ENCODE measurements at regions not wholly inside any gene's neighbourhood (a gene's known extent, or its start where the extent isn't known, plus 50 kb on each side); places are given as distances from the start of the nearest gene placed in this dataset.

- no peak for DNase-seq (ENCODE audit: low read depth in 1 of 2, low spot score in 1 of 2)
Observed at GRCh38 chr12:69129017-69129416, 110.4 kb upstream of the CPSF6 start.

DNA sequence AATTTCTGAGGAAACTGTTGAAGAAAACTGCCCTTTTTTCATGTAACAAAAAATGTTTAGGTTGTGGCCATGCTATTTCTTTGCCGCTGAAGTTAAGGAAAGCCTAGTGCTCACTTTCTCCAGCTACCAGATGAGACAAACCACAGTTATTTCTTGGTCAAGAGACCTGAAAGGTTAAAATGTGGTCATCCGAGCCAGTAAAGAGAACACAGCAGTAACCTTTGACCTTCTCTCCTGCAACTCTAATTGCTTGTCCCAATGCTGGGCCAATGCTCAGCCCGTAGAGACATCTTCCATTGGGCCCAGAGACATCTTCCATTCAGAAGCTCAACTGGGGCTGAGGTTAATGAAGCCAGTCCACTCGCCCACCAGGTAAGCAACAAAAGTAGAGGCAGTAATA is 109.8 kb upstream of the CPSF6 start:
- DNase-seq (ENCODE audit: low read depth in 1 of 2, low spot score in 1 of 2) = no peak

GRCh38 chr12:69130064-69130463 is 109.3 kb upstream of the CPSF6 start:
- no peak for DNase-seq (ENCODE audit: low read depth in 1 of 2, low spot score in 1 of 2)

GRCh38 chr12:69131077-69131476 is 108.3 kb upstream of the CPSF6 start:
- DNase-seq (ENCODE audit: low read depth in 1 of 2, low spot score in 1 of 2) = no peak

GRCh38 chr12:69136931-69137613 is 102.3 kb upstream of the CPSF6 start:
- no peak for DNase-seq (ENCODE audit: low read depth in 1 of 2, low spot score in 1 of 2)

DNA sequence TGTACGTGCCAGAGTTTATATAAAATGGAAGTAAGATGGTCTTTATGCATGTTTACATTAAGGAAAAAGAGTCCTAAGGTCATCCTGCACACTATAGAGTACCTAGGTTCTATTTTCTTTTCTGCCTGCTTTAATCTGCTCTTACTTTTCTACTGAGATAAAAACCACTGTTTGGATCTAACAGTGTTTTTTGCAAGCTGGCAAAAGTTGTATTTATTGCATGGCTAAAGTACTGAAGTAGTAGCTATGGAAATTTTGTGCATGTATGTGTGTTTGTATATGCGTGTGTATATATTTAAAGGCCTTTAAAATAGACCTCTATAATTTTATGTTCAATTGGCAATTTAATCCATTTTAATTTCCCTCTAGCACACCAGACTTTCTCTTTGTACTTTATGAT is 98.3 kb upstream of the CPSF6 start:
- DNase-seq (ENCODE audit: low read depth in 1 of 2, low spot score in 1 of 2) = no peak

DNA sequence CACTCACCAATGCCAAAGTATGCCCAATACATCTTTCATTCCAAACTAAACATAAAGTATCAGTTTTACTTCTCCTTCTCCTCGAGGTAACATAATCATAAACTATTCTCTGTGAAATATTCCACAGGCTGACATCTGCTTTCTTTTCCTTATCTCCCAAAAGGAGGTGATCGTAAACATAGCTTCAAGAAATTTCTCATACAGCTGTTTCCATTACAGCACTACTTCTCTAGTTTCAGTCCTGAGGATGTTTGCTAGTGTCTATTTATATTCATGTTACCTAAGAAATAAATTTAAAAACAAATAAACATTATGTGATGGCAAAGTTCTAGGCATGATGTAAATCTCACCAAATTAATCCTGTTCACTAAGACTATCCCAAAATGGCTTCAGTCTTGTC is 90.1 kb upstream of the CPSF6 start:
- no peak for DNase-seq (ENCODE audit: low read depth in 1 of 2, low spot score in 1 of 2)

DNA sequence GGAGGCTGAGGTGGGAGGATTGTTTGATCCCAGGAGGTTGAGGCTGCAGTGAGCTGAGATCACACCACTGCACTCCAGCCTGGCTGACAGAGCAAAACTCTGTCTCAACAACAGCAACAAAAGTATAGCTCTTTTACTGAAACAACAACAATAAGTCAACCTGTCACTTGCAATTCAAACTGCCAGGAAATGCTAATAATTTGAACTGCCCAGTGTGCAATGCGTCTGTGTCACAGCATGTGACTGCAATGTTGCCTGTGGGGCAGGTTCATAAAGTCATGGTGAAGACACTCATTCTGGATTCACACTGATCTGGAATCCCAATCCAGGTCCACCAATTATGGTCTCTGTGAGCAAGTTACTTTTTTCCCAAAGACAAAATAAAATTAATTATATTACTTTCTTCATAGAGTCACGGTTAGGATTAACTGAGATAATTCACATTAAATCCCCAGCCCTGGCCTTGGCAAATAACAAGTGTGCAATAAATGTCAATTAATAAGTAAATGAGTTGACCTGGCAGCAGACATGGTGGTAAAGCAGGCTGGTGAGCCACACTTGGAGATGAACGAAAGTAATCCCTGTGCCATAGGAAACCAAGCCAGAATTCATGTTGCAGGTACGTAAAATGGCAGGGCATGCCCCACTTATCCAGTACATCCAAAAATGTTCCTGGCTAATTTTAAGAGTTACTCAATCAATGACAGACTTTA is 89.1 kb upstream of the CPSF6 start:
- DNase-seq (ENCODE audit: low read depth in 1 of 2, low spot score in 1 of 2) = no peak

DNA sequence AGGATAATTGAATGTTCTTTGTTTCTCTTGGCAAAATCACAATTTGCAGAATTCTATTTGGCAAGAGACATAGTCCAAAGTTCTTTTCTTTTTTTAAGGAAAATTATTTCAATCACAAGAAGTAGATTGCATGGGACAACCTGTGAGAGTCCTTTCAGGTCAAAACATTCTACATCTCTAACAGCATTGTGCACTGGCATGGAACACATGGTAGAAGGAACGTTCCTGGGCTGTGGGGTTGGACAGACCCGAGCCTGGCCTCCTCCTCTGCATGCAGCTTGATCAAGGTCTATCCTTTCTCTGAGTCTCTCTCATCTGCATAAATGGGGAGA is 88.6 kb upstream of the CPSF6 start:
- DNase-seq (ENCODE audit: low read depth in 1 of 2, low spot score in 1 of 2) = no peak

DNA sequence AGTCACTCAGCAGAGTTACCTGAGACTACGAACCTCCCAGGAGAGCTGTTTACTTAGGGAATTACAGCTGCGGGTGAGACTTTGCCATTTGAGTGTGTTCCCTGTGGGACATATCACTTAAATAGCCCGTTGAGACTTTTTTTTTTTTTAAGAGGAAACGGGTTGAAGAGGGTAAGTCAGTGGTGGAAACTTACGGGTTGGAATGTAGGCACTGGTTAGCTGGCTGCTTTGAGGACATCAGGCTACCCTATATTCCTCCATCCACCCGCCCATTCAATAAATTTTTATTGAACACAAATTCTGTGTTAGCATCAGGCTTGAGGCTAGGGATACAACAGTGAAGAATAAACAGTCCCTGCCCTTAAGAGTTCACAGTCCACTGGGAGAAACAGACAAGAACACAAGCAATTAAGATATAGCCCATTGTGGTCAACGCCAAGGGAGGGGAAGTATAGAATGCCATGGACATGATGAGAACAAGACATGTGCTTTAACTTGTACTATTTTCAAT is 88.1 kb upstream of the CPSF6 start:
- DNase-seq (ENCODE audit: low read depth in 1 of 2, low spot score in 1 of 2) = no peak

- peak; percentile 59 to 67 for DNase-seq (ENCODE audit: low read depth in 1 of 2, low spot score in 1 of 2)
Observed at GRCh38 chr12:69154585-69155363, 84.6 kb upstream of the CPSF6 start.

DNA sequence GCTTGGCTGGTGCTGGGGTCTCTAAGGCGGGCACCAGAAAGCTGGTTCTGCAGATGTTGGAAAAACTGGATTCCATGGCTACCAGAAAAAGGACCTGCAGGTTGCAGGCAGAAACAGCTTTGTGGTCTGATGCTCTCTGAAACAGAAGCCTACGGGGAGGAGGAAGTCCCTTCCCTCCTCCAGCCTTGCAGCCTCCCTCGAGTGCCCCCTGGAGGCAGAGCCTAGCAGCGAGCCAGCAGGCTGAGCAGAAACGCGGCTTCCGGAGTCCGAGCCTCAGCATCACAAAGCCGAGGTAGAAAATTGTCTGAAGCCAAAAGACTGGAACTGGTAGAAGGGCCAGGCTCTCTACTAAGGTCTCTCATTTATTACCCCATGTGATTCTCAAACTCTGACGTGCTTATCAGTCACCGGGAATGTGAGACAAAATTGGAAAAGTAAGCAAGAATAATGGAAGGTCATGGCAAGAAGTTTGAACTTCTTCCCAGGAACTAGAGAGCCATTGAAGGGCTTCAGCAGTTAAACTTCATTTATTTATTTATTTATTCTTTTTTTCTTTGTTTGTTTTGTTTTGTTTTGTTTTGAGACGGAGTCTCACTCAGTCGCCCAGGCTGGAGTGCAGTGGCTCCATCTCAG is 82.2 kb upstream of the CPSF6 start:
- peak; percentile 81 to 88 for DNase-seq (ENCODE audit: low read depth in 1 of 2, low spot score in 1 of 2)

DNA sequence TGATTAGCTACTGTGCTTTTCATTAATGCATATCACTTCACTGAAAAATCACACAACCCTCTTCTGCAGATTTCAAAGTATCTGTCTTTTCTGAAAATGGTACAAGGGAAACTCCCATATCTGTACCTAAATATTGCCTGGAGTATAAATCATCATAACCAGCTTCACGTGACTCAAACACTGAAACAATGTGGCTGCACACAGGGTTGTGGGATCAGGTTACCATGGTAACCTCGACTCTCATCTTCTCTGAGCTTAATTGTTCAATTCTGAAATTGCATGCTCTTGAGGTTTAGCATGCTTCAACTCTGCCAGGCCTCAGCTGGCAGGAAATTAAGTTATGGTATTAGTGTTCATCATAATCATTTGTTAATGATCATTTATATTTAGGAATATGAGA is 77.5 kb upstream of the CPSF6 start:
- peak in 1 of 2 donors; percentile 63 for DNase-seq (ENCODE audit: low read depth in 1 of 2, low spot score in 1 of 2)

- DNase-seq (ENCODE audit: low read depth in 1 of 2, low spot score in 1 of 2) = no peak
Observed at GRCh38 chr12:69163681-69164362, 75.5 kb upstream of the CPSF6 start.

DNA sequence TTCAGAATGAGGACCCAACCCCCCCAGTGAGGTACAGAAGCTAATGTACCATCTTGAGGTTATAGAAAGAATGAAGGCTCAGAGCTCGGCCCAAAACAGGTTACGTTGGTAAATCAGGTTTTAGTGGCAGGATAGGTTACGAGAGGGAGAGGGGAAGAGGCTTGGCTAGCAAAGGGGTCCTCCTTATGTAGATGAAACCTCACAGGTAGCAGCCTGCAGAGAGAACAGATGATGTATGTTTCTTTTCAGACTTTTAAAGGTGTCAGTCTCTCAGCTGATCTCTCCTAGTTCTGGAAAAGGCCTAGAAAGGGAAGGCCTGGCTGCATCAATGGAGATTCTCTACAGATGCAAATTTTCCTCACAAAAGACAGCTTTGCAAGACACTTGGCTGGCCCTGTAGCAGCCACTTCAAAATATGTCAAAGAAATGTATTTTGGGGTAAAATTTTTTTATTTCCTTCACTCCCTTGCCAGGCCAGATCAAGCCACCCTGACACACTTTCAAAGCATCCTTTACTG is 71.7 kb upstream of the CPSF6 start:
- no peak for DNase-seq (ENCODE audit: low read depth in 1 of 2, low spot score in 1 of 2)

GRCh38 chr12:69168363-69168762 is 71.0 kb upstream of the CPSF6 start:
- no peak for DNase-seq (ENCODE audit: low read depth in 1 of 2, low spot score in 1 of 2)

GRCh38 chr12:69168828-69169227 is 70.5 kb upstream of the CPSF6 start:
- DNase-seq (ENCODE audit: low read depth in 1 of 2, low spot score in 1 of 2) = no peak

DNA sequence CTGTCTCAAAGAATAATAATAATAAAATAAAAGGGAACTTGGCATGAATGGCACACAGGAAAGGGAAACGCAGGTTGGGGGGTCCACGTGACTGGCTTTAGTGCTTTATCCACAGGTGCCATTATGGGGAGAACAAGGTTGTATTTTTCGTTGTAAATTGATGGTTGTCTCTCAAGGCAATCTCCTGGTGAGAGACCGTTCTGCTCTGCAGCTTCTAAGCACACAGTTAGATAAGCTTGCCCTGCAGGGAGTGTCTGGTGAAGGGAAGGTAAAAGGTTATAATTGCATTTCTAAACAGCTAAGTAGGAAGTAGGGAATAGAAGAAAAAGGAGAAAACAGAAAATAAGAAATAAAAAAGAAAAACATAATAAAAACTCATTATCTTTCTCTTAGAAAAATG is 69.1 kb upstream of the CPSF6 start:
- no peak for DNase-seq (ENCODE audit: low read depth in 1 of 2, low spot score in 1 of 2)

DNA sequence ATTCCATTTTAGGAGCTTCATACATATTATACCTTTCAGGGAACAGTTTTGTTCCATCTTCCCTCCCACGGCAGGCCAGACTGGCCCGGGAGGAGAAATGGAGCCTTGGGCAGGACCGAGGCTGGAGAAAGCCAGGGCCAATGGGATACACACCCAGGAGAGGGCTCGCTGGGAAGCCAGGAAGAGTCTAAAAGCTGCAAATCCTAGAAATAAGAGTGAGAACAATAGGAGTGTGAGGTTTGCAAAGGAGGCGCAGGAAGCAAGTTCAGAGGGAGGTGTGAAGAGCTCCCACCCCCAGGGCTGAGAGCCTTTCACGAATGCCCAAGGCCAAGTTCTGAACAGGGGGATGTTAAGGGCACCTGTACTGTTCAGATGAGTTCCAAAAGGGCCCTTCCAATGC is 67.5 kb upstream of the CPSF6 start:
- no peak for DNase-seq (ENCODE audit: low read depth in 1 of 2, low spot score in 1 of 2)

DNA sequence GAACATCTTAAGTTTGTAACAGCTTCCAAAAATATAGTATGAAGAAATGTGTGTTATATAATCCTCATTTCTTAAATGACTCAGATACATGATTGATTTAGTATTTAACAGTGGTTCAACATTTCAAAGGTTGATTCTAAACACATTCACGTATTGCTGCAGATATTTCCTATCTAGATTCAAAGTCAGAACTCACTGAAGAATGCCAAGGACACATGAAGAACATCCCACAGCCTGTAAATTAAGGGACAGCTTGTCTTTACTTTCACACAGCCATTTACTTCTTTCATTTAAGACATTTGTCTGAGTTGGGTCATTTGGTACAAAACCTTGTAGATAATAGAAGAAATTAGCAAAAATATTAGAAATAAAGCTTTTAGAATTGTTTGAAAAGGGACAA is 66.9 kb upstream of the CPSF6 start:
- no peak for DNase-seq (ENCODE audit: low read depth in 1 of 2, low spot score in 1 of 2)

- no peak for DNase-seq (ENCODE audit: low read depth in 1 of 2, low spot score in 1 of 2)
Observed at GRCh38 chr12:69173368-69173767, 66.0 kb upstream of the CPSF6 start.

Data from activated CD4-positive, alpha-beta T cell treated with anti-CD3 and anti-CD28 coated beads, Interleukin-2, amount 50 U/mL, for 24 hours (primary cell).